AG04450 (cell line): ENCODE measurements at regions not wholly inside any gene's neighbourhood (a gene's known extent, or its start where the extent isn't known, plus 50 kb on each side); places are given as distances from the start of the nearest gene placed in this dataset.

Experiments used
- CTCF ChIA-PET: fragments of 300-600, 350-600 bp; formaldehyde crosslinking; extraction: SDS; loops from one replicate; lab custom pipeline; 2022; ENCODE audit warnings: antibody characterized with exemption, inconsistent platforms; lab: Charles Lee
- POLR2A ChIA-PET: fragments of 350-600 bp; formaldehyde crosslinking; extraction: SDS; loops from one replicate; lab custom pipeline; 2021; ENCODE audit warnings: antibody characterized with exemption, inconsistent platforms; lab: Yijun Ruan, JAX
- DNase-seq: peaks from one replicate; pipeline ENCODE4 v3.0.0-alpha.2; 2011; ENCODE audit warnings: low read depth, low spot score
- H3K27ac ChIP-seq: one replicate; pipeline ENCODE4 v1.5.1; 2012; ENCODE audit warnings: low read depth, low read length, control low read depth
- H3K27me3 ChIP-seq: one replicate; pipeline ENCODE4 v1.6.0; 2012; ENCODE audit warnings: low read length; ENCODE audit not compliant: control insufficient read depth, insufficient read depth
- H3K4me3 ChIP-seq: 2 replicates; pipeline ENCODE4 v1.5.1; 2011; ENCODE audit warnings: mild to moderate bottlenecking, low read depth, low read length, control low read depth
- H3K9me3 ChIP-seq: 2 replicates; pipeline ENCODE4 v1.5.1; 2012; ENCODE audit warnings: low read length; ENCODE audit not compliant: control insufficient read depth, insufficient read depth
- CTCF ChIP-seq: IDR thresholded peaks from 2 replicates; pipeline ENCODE4 v1.5.1; 2011; ENCODE audit warnings: low read depth, low read length, control low read depth, inconsistent platforms

- no peak for TF ChIP-seq CTCF
- no peaks in the 10 kb centered on the region for H3K27me3 ChIP-seq
- H3K4me3 ChIP-seq: no peak overlapping the region
- DNase-seq: no peak
- ChIA-PET POLR2A (no interaction called here), CTCF (interaction anchor here (1.9 kb wide), 1 partner anchor 464 kb away, joined by 6 read pairs; no protein-coding TSS in a partner anchor)
- H3K27ac ChIP-seq: no peak overlapping the region
- H3K9me3 ChIP-seq: no peaks in the 10 kb centered on the region
Measured at GRCh38 chr4:141810038-141810711, 173.8 kb downstream of the IL15 start.

GRCh38 chr4:141810712-141811375 lies 174.5 kb downstream of the IL15 start:
- no peak for TF ChIP-seq CTCF
- ChIA-PET POLR2A (no interaction called here), CTCF (interaction anchor here (1.9 kb wide), 1 partner anchor 464 kb away, joined by 6 read pairs; no protein-coding TSS in a partner anchor)
- H3K27me3 ChIP-seq: no peaks in the 10 kb centered on the region
- no peak overlapping the region for H3K27ac ChIP-seq
- H3K9me3 ChIP-seq: peaks cover 2% of the 10 kb centered on the region; the same call in 1 of the 2 replicates
- DNase-seq: no peak
- H3K4me3 ChIP-seq: no peak overlapping the region

GRCh38 chr4:141812158-141812557 lies 175.8 kb downstream of the IL15 start:
- Histone ChIP-seq H3K27ac (no peak overlapping the region), H3K27me3 (no peaks in the 10 kb centered on the region), H3K4me3 (no peak overlapping the region), H3K9me3 (peaks cover 2% of the 10 kb centered on the region; the same call in 1 of the 2 replicates)
- POLR2A ChIA-PET: no interaction called here
- TF ChIP-seq CTCF: no peak
- DNase-seq: no peak
- CTCF ChIA-PET: interaction anchor here (1.9 kb wide), 1 partner anchor 466 kb away, joined by 6 read pairs; no protein-coding TSS in a partner anchor

- CTCF ChIA-PET: interaction anchor here (0.6 to 0.7 kb wide), 2 partner anchors 1030 to 1524 kb away, joined by 3 to 4 read pairs; no protein-coding TSS in a partner anchor
- no peak for DNase-seq
- TF ChIP-seq CTCF: no peak
Measured at GRCh38 chr4:141814499-141814898, 178.1 kb downstream of the IL15 start.

GRCh38 chr4:141815646-141816045 lies 179.3 kb downstream of the IL15 start:
- Histone ChIP-seq H3K27me3 (no peaks in the 10 kb centered on the region), H3K9me3 (peaks cover 2% of the 10 kb centered on the region; the same call in 1 of the 2 replicates), H3K27ac (no peak overlapping the region), H3K4me3 (no peak overlapping the region)
- no peak for DNase-seq
- no peak for TF ChIP-seq CTCF
- ChIA-PET POLR2A (no interaction called here), CTCF (no interaction called here)

More at GRCh38 chr4:141814499-141814898, 178.1 kb downstream of the IL15 start:
- H3K9me3 ChIP-seq: peaks cover 2% of the 10 kb centered on the region; the same call in 1 of the 2 replicates
- no peak overlapping the region for H3K27ac ChIP-seq
- H3K27me3 ChIP-seq: no peaks in the 10 kb centered on the region
- no peak overlapping the region for H3K4me3 ChIP-seq
- POLR2A ChIA-PET: no interaction called here
